Umbilical cord (tissue), 1 donor: ENCODE measurements at regions not wholly inside any gene's neighbourhood (a gene's known extent, or its start where the extent isn't known, plus 50 kb on each side); places are given as distances from the start of the nearest gene placed in this dataset.
"Not testable (repeated sequence)": the region's sequence is repeated elsewhere in the genome, so short reads cannot be mapped to it uniquely, and the experiment has no call there.

ENCODE experiments used
- DNase-seq: peaks from one replicate; pipeline ENCODE4 v3.0.0-alpha.2; 2015; ENCODE audit warnings: low spot score

- DNase-seq, result not testable (repeated sequence)
These were observed 64.4 kb downstream of the KLRB1 start for GRCh38 chr12:9543341-9543740.

GRCh38 chr12:9542827-9543226, 64.9 kb downstream of the KLRB1 start:
- DNase-seq, result not testable (repeated sequence)

GRCh38 chr12:9515925-9516324, 91.8 kb downstream of the KLRB1 start:
- DNase-seq, result not testable (repeated sequence)

DNA sequence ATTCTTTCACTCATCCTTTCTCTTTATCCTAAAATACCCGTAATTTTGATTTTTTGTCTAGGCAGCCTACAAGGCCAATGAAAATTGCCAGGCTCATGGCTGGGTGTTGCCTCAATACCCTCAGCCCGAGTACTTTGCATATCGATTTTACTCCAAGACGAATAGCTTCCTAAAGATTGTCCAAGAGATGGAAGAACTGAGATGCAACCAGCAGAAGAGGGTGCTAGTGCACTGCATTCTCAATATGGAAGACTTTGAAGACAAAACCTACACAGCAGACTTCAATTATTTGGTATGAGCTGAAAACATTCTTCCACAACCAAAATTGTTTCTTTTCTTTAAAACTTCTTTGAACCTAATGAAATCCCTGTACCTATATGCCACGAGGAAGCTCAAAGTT, 95.0 kb downstream of the KLRB1 start:
- DNase-seq, result not testable (repeated sequence)

- not testable (repeated sequence) for DNase-seq
These were observed 97.2 kb downstream of the KLRB1 start for GRCh38 chr12:9510392-9511011.

- DNase-seq, result no peak
These were observed 98.1 kb downstream of the KLRB1 start for GRCh38 chr12:9509464-9510161.

GRCh38 chr12:9506746-9507145, 101.0 kb downstream of the KLRB1 start:
- no peak for DNase-seq

- DNase-seq, result not testable (repeated sequence)
These were observed 104.3 kb downstream of the KLRB1 start for GRCh38 chr12:9503384-9503783.

GRCh38 chr12:9502845-9503244, 104.9 kb downstream of the KLRB1 start:
- DNase-seq, result not testable (repeated sequence)

GRCh38 chr12:9493325-9493724, 114.4 kb downstream of the KLRB1 start:
- not testable (repeated sequence) for DNase-seq

DNA sequence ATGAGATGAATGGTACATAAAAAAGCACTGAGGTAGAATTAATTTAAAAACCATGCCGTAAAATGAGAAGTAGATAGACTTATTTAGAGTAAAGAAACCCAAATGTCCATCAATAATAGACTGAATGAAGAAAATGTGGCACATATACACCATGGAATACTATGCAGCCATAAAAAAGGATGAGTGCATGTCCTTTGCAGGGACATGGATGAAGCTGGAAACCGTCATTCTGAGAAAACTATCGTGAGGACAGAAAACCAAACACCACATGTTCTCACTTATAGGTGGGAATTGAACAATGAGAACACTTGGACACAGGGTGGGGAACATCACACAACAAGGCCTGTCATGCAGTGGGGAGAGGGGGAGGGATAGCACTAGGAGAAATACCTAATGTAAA, 126.4 kb downstream of the KLRB1 start:
- not testable (repeated sequence) for DNase-seq

DNA sequence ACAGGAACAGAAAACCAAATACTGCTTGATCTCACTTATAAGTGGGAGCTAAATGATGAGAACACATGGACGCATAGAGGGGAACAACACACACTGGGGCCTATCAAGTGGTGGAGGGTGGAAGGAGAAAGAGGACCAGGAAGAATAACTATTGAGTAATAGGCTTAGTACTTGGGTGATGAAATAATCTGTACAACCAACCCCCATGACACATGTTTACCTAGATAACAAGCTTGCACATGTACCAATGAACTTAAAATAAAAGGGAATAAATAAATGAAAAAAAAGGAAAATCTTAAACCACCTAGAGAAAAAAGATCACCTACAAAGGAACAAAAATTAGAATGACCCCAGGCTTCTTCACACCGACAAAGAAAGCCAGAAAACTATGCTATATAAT, 133.5 kb downstream of the KLRB1 start:
- DNase-seq, result not testable (repeated sequence)

GRCh38 chr12:9473638-9474037, 134.1 kb downstream of the KLRB1 start:
- not testable (repeated sequence) for DNase-seq

DNA sequence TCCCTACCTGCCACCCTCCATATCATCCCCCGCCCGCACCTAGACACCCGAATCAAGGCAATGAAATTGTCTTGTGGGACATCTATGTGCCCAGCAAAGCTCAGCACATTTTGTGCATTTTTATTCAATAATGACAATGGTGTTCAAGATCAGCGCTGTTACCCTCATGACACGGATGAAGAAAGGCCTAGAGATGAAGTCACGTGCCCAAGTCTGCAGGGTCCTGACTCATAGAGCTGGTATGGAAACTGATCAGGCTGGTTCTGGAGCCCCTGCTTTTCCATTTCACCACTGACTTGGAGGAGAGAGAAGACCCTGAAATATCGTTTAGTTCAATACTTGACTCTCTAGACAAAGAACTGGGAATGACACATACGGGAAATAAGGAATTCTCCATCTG, 136.2 kb downstream of the KLRB1 start:
- not testable (repeated sequence) for DNase-seq

GRCh38 chr12:9470367-9470766, 137.3 kb downstream of the KLRB1 start:
- DNase-seq, result not testable (repeated sequence)

DNA sequence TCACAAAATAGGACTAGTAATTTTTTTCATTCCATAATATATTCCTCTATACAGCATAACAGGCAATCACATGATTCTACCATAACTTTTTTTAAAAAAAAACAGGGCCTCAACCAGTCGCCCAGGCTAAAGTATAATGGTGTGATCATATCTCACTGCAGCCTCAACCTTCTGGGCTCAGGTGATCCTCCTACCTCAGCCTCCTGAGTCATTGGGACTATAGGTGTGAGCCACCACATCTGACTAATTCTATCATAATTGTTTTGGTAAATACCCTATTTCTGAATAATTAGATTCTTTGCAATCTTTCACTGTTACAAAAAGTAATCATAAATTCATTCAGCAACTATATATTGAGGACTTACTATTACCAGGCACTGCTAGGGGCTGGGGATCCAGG, 137.8 kb downstream of the KLRB1 start:
- DNase-seq, result not testable (repeated sequence)

DNA sequence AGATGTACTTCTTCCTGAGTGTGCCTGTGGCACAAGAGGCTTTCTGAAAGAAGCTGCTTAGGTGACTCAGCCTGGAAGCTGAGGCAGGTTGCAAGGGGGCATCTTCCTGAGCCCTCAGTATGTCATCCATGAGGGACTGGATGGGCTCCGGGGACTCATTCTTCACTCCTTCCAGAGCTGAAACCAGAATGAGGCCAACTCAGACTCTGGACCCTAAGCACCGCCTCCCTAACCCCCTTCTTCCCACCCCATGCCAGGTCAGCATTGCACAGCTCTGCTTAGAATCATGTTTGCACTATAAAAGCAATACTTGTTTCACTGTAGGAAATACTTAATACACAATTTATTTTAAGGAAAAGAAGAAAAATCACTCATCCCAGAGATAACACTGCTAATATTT, 138.3 kb downstream of the KLRB1 start:
- DNase-seq, result not testable (repeated sequence)

GRCh38 chr12:9468998-9469397, 138.7 kb downstream of the KLRB1 start:
- DNase-seq, result peak; percentile 35

GRCh38 chr12:9468144-9468543, 139.6 kb downstream of the KLRB1 start:
- not testable (repeated sequence) for DNase-seq

- DNase-seq, result peak; percentile 19
These were observed 143.3 kb downstream of the KLRB1 start for GRCh38 chr12:9464408-9464807.

GRCh38 chr12:9455516-9455915, 152.2 kb downstream of the KLRB1 start:
- DNase-seq, result peak; percentile 24

DNA sequence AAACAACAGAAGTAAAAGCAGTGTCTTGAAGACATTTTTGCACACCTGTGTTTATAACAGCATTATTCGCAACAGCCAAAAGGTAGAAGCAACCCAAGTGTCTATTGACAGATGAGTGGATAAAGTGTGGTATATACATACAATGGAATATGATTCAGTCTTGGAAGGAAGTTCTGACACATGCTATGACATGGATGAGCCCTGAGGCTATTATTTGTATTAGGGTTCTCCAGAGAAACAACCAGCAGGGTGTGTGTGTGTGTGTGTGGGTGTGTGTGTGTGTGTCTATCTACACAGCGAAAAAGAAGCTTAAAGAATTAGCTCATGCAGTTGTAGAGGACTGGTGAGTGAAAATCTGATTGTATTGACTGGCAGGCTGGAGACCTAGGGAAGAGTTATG, 153.7 kb downstream of the KLRB1 start:
- not testable (repeated sequence) for DNase-seq

- DNase-seq, result not testable (repeated sequence)
These were observed 157.6 kb downstream of the KLRB1 start for GRCh38 chr12:9450127-9450567.
